KBM-7 (cell line): ENCODE measurements at regions not wholly inside any gene's neighbourhood (a gene's known extent, or its start where the extent isn't known, plus 50 kb on each side); places are given as distances from the start of the nearest gene placed in this dataset.
"Not testable (repeated sequence)": the region's sequence is repeated elsewhere in the genome, so short reads cannot be mapped to it uniquely, and the experiment has no call there.

Experiments used
- DNase-seq: peaks from one replicate; pipeline ENCODE4 v3.0.0-alpha.2; 2015
- in situ Hi-C: fragments of 300-500 bp; cut with MboI; formaldehyde crosslinking; loops from 2 replicates; pipeline ENCODE4 v1.14.3; 2020; ENCODE audit warnings: low sequenced_read_pairs, low pct_unique_long_range_greater_than_20kb, mixed read lengths

GRCh38 chr4:148557793-148558192 is 115.6 kb upstream of the NR3C2 start:
- in situ Hi-C loops = no loop called here
- peak; percentile 10 for DNase-seq

DNA sequence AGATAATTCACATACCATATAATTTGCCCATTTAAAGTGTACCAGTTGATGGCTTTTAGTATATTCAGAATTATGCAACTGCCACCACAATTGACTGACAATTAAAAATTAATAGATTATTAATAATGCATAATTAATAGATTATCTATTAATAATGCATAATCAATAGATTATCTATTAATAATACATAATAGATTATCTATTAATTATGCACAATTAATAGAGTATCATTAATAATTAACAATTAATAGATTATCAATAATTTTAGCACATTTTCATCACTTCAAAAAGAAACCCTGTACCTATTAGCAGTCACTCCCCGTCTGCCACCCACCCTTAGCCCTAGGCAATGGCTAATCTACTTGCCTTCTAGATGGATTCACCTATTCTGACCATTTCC is 108.6 kb upstream of the NR3C2 start:
- no peak for DNase-seq
- in situ Hi-C loops = no loop called here

GRCh38 chr4:148542922-148543623 is 100.9 kb upstream of the NR3C2 start:
- DNase-seq = no peak
- in situ Hi-C loops = no loop called here

DNA sequence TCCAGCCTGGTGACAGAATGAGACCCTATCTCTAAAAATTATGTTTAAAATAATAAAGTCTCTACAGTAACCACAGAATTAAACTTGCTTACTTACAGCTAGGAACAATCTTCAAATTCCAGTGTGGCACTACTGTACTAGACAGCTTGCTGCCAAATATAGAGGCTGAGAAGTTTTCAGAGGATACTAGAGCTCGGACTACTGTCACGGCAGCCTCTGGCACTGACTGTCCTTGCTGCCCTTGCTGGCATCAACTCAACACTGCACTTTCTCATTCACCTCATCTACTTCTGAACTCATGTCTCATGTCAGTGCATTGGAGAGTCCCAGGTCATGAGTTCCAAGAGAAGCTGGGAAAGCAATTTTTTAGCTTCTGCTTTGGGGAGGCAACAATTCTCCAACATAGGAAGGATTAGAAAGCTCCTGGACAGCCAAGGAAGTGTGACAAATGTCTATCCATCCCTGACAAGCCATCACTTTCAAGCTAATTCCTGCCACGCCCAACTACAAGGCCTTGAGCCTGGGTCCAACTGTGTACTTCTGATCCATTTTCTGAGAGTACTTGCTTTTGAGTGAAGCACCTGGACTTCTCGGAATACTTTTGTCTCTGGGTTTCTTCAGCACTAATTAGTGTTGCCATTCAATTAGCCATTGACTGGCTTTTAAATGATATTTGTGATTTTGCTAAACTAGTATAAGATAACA is 98.6 kb upstream of the NR3C2 start:
- in situ Hi-C loops = no loop called here
- DNase-seq = no peak

GRCh38 chr4:148539387-148539786 is 97.2 kb upstream of the NR3C2 start:
- in situ Hi-C loops = no loop called here
- no peak for DNase-seq

DNA sequence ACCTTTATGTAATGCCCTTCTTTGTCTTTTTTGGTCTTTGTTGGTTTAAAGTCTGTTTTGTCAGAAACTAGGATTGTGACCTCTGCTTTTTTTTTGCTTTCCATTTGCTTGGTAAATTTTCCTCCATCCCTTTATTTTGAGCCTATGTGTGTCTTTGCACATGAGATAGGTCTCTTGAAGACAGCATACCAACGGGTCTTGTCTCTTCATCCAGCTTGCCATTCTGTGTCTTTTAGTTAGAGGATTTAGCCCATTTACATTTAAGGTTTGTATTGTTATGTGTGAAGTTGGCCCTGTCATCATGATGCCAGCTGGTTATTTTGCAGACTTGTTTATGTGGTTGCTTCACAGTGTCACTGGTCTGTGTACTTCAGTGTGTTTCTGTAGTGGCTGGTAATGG is 91.6 kb upstream of the NR3C2 start:
- in situ Hi-C loops = not testable (repeated sequence)

GRCh38 chr4:148530114-148530513 is 87.9 kb upstream of the NR3C2 start:
- in situ Hi-C loops = no loop called here
- no peak for DNase-seq

More for the DNA sequence above, 91.6 kb upstream of the NR3C2 start:
- DNase-seq = not testable (repeated sequence)

GRCh38 chr4:148527571-148527970 is 85.4 kb upstream of the NR3C2 start:
- DNase-seq = no peak
- in situ Hi-C loops = no loop called here

- no peak for DNase-seq
- in situ Hi-C loops = no loop called here
These were observed 80.8 kb upstream of the NR3C2 start for GRCh38 chr4:148522995-148523394.

- no peak for DNase-seq
- in situ Hi-C loops = no loop called here
These were observed 73.0 kb upstream of the NR3C2 start for GRCh38 chr4:148515248-148515647.

GRCh38 chr4:148514581-148514980 is 72.4 kb upstream of the NR3C2 start:
- in situ Hi-C loops = no loop called here
- DNase-seq = no peak

DNA sequence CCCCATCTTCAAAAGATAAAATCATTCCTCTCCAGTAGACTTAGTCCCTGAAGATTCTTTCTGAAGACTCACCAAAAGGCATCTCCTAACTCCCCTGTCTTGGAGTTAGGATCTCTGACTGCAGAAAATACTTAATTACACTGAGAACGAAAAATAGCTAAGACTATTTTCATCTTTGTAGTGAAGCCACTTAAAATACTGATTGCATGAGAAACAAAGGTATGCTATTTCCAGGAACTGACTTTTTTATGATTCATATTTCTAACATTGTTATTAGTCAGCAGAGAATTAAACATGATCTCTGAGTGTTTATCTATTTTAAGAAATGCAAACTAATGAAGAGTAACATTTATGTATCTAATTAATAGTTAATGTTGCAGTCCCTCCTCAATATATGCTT is 71.8 kb upstream of the NR3C2 start:
- in situ Hi-C loops = no loop called here
- no peak for DNase-seq

DNA sequence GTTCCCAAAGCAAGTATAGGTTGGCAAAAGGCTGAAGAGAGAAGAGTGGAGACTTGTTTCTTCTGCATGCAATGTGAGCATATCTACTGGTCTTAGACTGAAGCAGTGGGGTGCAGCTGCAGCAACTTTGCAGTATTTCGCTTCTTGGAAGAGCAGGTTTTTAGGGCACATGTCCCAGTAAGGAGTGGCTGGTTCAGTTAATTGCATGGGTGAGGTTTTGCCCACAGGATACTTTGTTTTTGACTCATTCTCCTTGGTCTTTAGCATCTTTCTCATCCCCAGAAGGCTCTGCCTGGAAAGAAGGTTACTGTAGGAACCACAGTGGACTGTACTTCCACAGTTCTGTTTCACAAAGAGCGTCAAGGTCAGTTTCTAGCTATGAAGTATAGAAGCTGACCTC is 68.0 kb upstream of the NR3C2 start:
- DNase-seq = no peak
- in situ Hi-C loops = no loop called here

GRCh38 chr4:148503681-148504080 is 61.5 kb upstream of the NR3C2 start:
- no peak for DNase-seq
- in situ Hi-C loops = no loop called here

DNA sequence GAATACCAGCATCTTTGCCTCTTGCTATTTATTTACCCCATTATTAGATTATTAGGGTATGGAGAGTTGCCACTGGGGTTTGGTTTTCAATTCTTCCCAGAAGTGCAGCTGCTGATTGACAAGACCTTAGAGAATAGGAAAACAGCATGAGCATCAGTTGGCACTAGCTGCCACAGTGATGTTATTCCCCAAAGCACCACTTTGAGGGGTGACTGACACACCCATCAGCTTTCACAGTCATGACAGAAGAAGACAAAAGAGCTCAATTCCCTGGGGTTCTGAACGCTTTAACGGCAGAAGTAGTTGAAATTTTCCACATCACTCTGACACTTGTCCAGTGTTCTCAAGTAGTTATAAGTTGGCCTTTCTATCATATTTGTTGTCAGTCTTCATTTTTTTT is 55.0 kb upstream of the NR3C2 start:
- DNase-seq = no peak
- in situ Hi-C loops = no loop called here

DNA sequence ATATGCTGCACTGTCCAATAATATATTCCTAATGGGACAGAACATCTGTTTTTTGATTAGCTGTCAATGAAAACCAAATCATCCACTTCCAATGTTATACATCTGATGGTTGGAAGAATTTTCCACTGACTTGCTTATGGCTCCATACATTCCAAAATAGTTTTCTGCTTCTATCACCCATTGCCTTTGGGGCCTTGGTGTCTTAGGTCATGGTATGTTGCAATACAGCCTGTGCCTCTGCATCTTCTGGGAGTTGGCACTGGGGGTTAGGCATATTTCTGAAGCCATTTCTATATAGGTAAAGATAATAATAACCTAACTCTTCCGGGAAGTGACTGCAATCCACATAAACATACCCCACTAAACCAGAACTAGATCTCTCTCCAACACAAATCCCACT is 53.2 kb upstream of the NR3C2 start:
- in situ Hi-C loops = no loop called here

More for the DNA sequence above, 53.2 kb upstream of the NR3C2 start:
- DNase-seq = no peak
